HepG2 (cell line): ENCODE measurements at regions not wholly inside any gene's neighbourhood (a gene's known extent, or its start where the extent isn't known, plus 50 kb on each side); places are given as distances from the start of the nearest gene placed in this dataset.
A peak's percentile ranks its signal among the peaks of the same experiment; 100 is the strongest.

Source experiments
- AHR ChIP-seq: IDR thresholded peaks from 2 replicates; pipeline ENCODE4 v1.6.1; 2018; ENCODE audit warnings: missing genetic modification reagents, missing compliant biosample characterization
- CHD4 ChIP-seq: fragments of 200-600 bp; sonication (generic); IDR thresholded peaks from 2 replicates; pipeline ENCODE4 v1.7.0; 2017; ENCODE audit warnings: mild to moderate bottlenecking, low read length, borderline replicate concordance
- FUBP1 ChIP-seq: sonication (generic); formaldehyde crosslinking; IDR thresholded peaks from 2 replicates; pipeline ENCODE4 v1.5.1; 2020; ENCODE audit warnings: missing genetic modification reagents, mild to moderate bottlenecking, borderline replicate concordance
- GATAD1 ChIP-seq: IDR thresholded peaks from 2 replicates; pipeline ENCODE4 v1.6.1; 2016; ENCODE audit warnings: missing genetic modification reagents, missing compliant biosample characterization
- ISX ChIP-seq: sonication (generic); formaldehyde crosslinking; conservative IDR thresholded peaks from 2 replicates; pipeline ENCODE4 v1.5.0; 2020; ENCODE audit warnings: missing genetic modification reagents
- JARID2 ChIP-seq: sonication (generic); formaldehyde crosslinking; IDR thresholded peaks from 2 replicates; pipeline ENCODE4 v1.8.1; 2023; ENCODE audit warnings: missing genetic modification reagents, inconsistent platforms; ENCODE audit not compliant: insufficient replicate concordance
- KDM3A ChIP-seq: IDR thresholded peaks from 2 replicates; pipeline ENCODE4 v1.6.1; 2018; ENCODE audit warnings: low read depth, missing compliant biosample characterization
- MZF1 ChIP-seq: sonication (generic); formaldehyde crosslinking; IDR thresholded peaks from 2 replicates; pipeline ENCODE4 v1.8.1; 2023; ENCODE audit warnings: mild to moderate bottlenecking, missing genetic modification reagents, borderline replicate concordance
- NCOA5 ChIP-seq: sonication (generic); formaldehyde crosslinking; IDR thresholded peaks from 2 replicates; pipeline ENCODE4 v1.4.0; 2020; ENCODE audit warnings: missing genetic modification reagents
- NFE2 ChIP-seq: sonication (generic); formaldehyde crosslinking; IDR thresholded peaks from 2 replicates; pipeline ENCODE4 v1.4.0; 2020; ENCODE audit warnings: missing genetic modification reagents
- RFXANK ChIP-seq: IDR thresholded peaks from 2 replicates; pipeline ENCODE4 v1.6.1; 2016
- SMYD3 ChIP-seq: sonication (generic); formaldehyde crosslinking; IDR thresholded peaks from 2 replicates; pipeline ENCODE4 v1.8.1; 2023; ENCODE audit warnings: mild to moderate bottlenecking, missing genetic modification reagents
- SP140L ChIP-seq: sonication (generic); formaldehyde crosslinking; IDR thresholded peaks from 2 replicates; pipeline ENCODE4 v1.4.0; 2020; ENCODE audit warnings: missing genetic modification reagents, borderline replicate concordance
- TCF7L2 ChIP-seq: IDR thresholded peaks from 2 replicates; pipeline ENCODE4 v1.6.1; 2011; ENCODE audit warnings: mild to moderate bottlenecking, low read depth, low read length, moderate library complexity
- TOPORS ChIP-seq: sonication (generic); formaldehyde crosslinking; IDR thresholded peaks from 2 replicates; pipeline ENCODE4 v1.8.0; 2023; ENCODE audit warnings: mild to moderate bottlenecking, missing genetic modification reagents
- TSC22D2 ChIP-seq: sonication (generic); formaldehyde crosslinking; IDR thresholded peaks from 2 replicates; pipeline ENCODE4 v1.5.1; 2020; ENCODE audit warnings: missing genetic modification reagents, mild to moderate bottlenecking, borderline replicate concordance
- U2AF2 ChIP-seq: fragments of 200-400 bp; formaldehyde crosslinking; IDR thresholded peaks from 2 replicates; pipeline ENCODE4 v1.6.1; 2017; ENCODE audit warnings: low read depth, mild to moderate bottlenecking, low read length
- YY1 ChIP-seq: IDR thresholded peaks from 2 replicates; pipeline ENCODE4 v1.6.1; 2011; ENCODE audit warnings: low read length, low read depth, moderate library complexity, mild to moderate bottlenecking; ENCODE audit not compliant: insufficient read depth, insufficient replicate concordance
- ZFP91 ChIP-seq: sonication (generic); formaldehyde crosslinking; IDR thresholded peaks from 2 replicates; pipeline ENCODE4 v1.9.0; 2022; ENCODE audit warnings: missing genetic modification reagents, mild to moderate bottlenecking, borderline replicate concordance
- ZNF484 ChIP-seq: sonication (generic); formaldehyde crosslinking; IDR thresholded peaks from 2 replicates; pipeline ENCODE4 v1.5.1; 2020; ENCODE audit warnings: mild to moderate bottlenecking, low read depth, missing genetic modification reagents, borderline replicate concordance
- ZNF552 ChIP-seq: sonication (generic); formaldehyde crosslinking; IDR thresholded peaks from 2 replicates; pipeline ENCODE4 v1.9.0; 2022; ENCODE audit warnings: missing genetic modification reagents, mild to moderate bottlenecking, borderline replicate concordance
- ZSCAN30 ChIP-seq: sonication (generic); formaldehyde crosslinking; IDR thresholded peaks from 2 replicates; pipeline ENCODE4 v1.5.0; 2020; ENCODE audit warnings: mild to moderate bottlenecking, missing genetic modification reagents
- TF ChIP-seq, protein P1 (sequence below): sonication (generic); formaldehyde crosslinking; IDR thresholded peaks from 2 replicates; pipeline ENCODE4 v1.4.0; 2020; ENCODE audit warnings: missing genetic modification reagents

- no peak for TF ChIP-seq JARID2 (CRISPR knock-in tag)
- TF ChIP-seq U2AF2, result no peak
- TF ChIP-seq RFXANK, result no peak
- 0 out of 2 replicates have a peak, but pooled peaks have one; percentile 24 for TF ChIP-seq NCOA5 (CRISPR knock-in tag)
- TF ChIP-seq YY1, result peak; percentile 68
- TF ChIP-seq, protein P1, sequence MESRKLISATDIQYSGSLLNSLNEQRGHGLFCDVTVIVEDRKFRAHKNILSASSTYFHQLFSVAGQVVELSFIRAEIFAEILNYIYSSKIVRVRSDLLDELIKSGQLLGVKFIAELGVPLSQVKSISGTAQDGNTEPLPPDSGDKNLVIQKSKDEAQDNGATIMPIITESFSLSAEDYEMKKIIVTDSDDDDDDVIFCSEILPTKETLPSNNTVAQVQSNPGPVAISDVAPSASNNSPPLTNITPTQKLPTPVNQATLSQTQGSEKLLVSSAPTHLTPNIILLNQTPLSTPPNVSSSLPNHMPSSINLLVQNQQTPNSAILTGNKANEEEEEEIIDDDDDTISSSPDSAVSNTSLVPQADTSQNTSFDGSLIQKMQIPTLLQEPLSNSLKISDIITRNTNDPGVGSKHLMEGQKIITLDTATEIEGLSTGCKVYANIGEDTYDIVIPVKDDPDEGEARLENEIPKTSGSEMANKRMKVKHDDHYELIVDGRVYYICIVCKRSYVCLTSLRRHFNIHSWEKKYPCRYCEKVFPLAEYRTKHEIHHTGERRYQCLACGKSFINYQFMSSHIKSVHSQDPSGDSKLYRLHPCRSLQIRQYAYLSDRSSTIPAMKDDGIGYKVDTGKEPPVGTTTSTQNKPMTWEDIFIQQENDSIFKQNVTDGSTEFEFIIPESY (CRISPR knock-in tag), result no peak
- no peak for TF ChIP-seq TCF7L2
- peak; percentile 53; the same call in 1 of the 2 replicates for TF ChIP-seq ZSCAN30 (CRISPR knock-in tag)
- no peak for TF ChIP-seq NFE2 (CRISPR knock-in tag)
- no peak for TF ChIP-seq MZF1 (CRISPR knock-in tag)
- 0 out of 2 replicates have a peak, but pooled peaks have one; percentile 37 for TF ChIP-seq KDM3A (CRISPR knock-in tag)
- TF ChIP-seq ZNF552, result peak; percentile 83
- peak; percentile 95 for TF ChIP-seq SMYD3 (CRISPR knock-in tag)
- TF ChIP-seq CHD4, result 0 out of 2 replicates have a peak, but pooled peaks have one; percentile 19
- no peak for TF ChIP-seq TSC22D2 (CRISPR knock-in tag)
- TF ChIP-seq GATAD1 (CRISPR knock-in tag), result peak; percentile 85
- peak; percentile 96 for TF ChIP-seq FUBP1 (CRISPR knock-in tag)
- no peak for TF ChIP-seq ISX (CRISPR knock-in tag)
- peak; percentile 23; the same call in 1 of the 2 replicates for TF ChIP-seq TOPORS (CRISPR knock-in tag)
- peak; percentile 31; the same call in 1 of the 2 replicates for TF ChIP-seq SP140L (CRISPR knock-in tag)
- peak; percentile 82 for TF ChIP-seq ZFP91 (CRISPR knock-in tag)
- no peak for TF ChIP-seq ZNF484 (CRISPR knock-in tag)
- peak; percentile 88; the same call in 1 of the 2 replicates for TF ChIP-seq AHR (CRISPR knock-in tag)
Measured at GRCh38 chr6:26204332-26205160, 117.3 kb downstream of the HFE start (continued).
